ENCODE measurements at regions not wholly inside any gene's neighbourhood (a gene's known extent, or its start where the extent isn't known, plus 50 kb on each side); places are given as distances from the start of the nearest gene placed in this dataset.

- RAD21 ChIA-PET (ENCODE audit: low non-redundant PET in 1 of 2, low total read pairs in 2 of 2, uncharacterized antibody in 2 of 2, unreplicated experiment in 2 of 2) = no interaction called here
- H3K4me3 ChIP-seq (replicated peaks in 1 of 2; ENCODE audit: low read depth in 1 of 2, low read length in 2 of 2) = no peak overlapping the region
- no peak overlapping the region for H3K9ac ChIP-seq (ENCODE audit: low read length)
- no peak overlapping the region for H2AFZ ChIP-seq (ENCODE audit: low read depth, low read length, poor library complexity, severe bottlenecking)
- no TSS peak for BruUV-seq (replicated peaks)
- H3K9me3 ChIP-seq (ENCODE audit: control insufficient read depth in 1 of 2, insufficient read depth in 1 of 2, low read depth in 1 of 2, low read length in 2 of 2) = no peaks in the 10 kb centered on the region
- H4K20me1 ChIP-seq (ENCODE audit: insufficient read depth) = no peaks in the 10 kb centered on the region
- no peak overlapping the region for H3K4me2 ChIP-seq (ENCODE audit: low read length)
- H3K4me1 ChIP-seq (ENCODE audit: control insufficient read depth in 1 of 2, insufficient read depth in 2 of 2, low read length in 2 of 2) = no peaks in the 10 kb centered on the region; a peak in 1 of 4 replicates
- H3K27ac ChIP-seq (ENCODE audit: low read depth, low read length) = no peak overlapping the region
- POLR2A ChIA-PET = no interaction called here
- H3K36me3 ChIP-seq (ENCODE audit: control insufficient read depth in 1 of 2, insufficient read depth in 2 of 2, low read length in 2 of 2) = peaks cover 0 to 10% of the 10 kb centered on the region in 2 experiments; a peak in 2 of 4 replicates
- intact Hi-C loops (cut with micrococcal nuclease) = no loop called here
- H3K9me2 ChIP-seq (ENCODE audit: insufficient read depth) = no peaks in the 10 kb centered on the region
- H3K79me2 ChIP-seq (ENCODE audit: insufficient read depth, low read length) = no peaks in the 10 kb centered on the region
- DNase-seq (ENCODE audit: low read depth, low spot score) = no peak
- H3K27me3 ChIP-seq (ENCODE audit: insufficient read depth, low read length) = no peaks in the 10 kb centered on the region
- TF ChIP-seq YY1 (IDR thresholded peaks at IDR 0.05; ENCODE audit: extremely low read depth, insufficient replicate concordance, low read depth, low read length) (no peak), MAX (IDR thresholded peaks at IDR 0.05) (no peak), FOSL1 (IDR thresholded peaks at IDR 0.05; ENCODE audit: low read depth) (no peak), CEBPB (IDR thresholded peaks at IDR 0.05; ENCODE audit: low read depth) (no peak), TCF7L2 (IDR thresholded peaks at IDR 0.05; ENCODE audit: borderline replicate concordance, extremely low read depth, insufficient read depth, insufficient read length) (no peak), JUND (IDR thresholded peaks at IDR 0.05) (no peak), CTCF (IDR thresholded peaks at IDR 0.05 in 2 of 3, conservative IDR thresholded peaks at IDR 0.05 in 1 of 3; ENCODE audit: borderline replicate concordance in 1 of 3, insufficient read depth in 1 of 3, low read depth in 2 of 3, low read length in 2 of 3) (no peak), SRF (IDR thresholded peaks at IDR 0.05; ENCODE audit: low read depth) (no peak), POLR2A (IDR thresholded peaks at IDR 0.05; ENCODE audit: borderline replicate concordance, extremely low read depth, insufficient read depth, insufficient read length) (no peak), SP1 (IDR thresholded peaks at IDR 0.05; ENCODE audit: low read depth) (no peak), ATF3 (IDR thresholded peaks at IDR 0.05) (no peak), ZBTB33 (IDR thresholded peaks at IDR 0.05; ENCODE audit: extremely low read depth, insufficient replicate concordance, low read length) (no peak), REST (IDR thresholded peaks at IDR 0.05; ENCODE audit: low read depth) (no peak), ELF1 (IDR thresholded peaks at IDR 0.05; ENCODE audit: borderline replicate concordance, low read depth) (no peak), EZH2 (IDR thresholded peaks at IDR 0.05) (no peak), ZNF274 (IDR thresholded peaks at IDR 0.05; ENCODE audit: low read depth, low read length) (no peak), POLR2AphosphoS5 (IDR thresholded peaks at IDR 0.05; ENCODE audit: low read depth, low read length) (no peak), EZH2phosphoT487 (IDR thresholded peaks at IDR 0.05; ENCODE audit: borderline replicate concordance) (no peak), ZFX (IDR thresholded peaks at IDR 0.05) (no peak), RAD21 (IDR thresholded peaks at IDR 0.05; ENCODE audit: low read depth) (no peak)
- no peak for ATAC-seq
- CTCF ChIA-PET = no interaction called here
Observed at GRCh38 chr3:187871204-187871591, 125.9 kb upstream of the BCL6 start.

All from HCT116 (cell line).